IPS-NIHi11 (cell line): ENCODE measurements at regions not wholly inside any gene's neighbourhood (a gene's known extent, or its start where the extent isn't known, plus 50 kb on each side); places are given as distances from the start of the nearest gene placed in this dataset.
"Not testable (repeated sequence)": the region's sequence is repeated elsewhere in the genome, so short reads cannot be mapped to it uniquely, and the experiment has no call there.

Experiments
- DNase-seq: peaks from one replicate; pipeline ENCODE4 v3.0.0; 2012; ENCODE audit warnings: mixed read lengths, low spot score

DNA sequence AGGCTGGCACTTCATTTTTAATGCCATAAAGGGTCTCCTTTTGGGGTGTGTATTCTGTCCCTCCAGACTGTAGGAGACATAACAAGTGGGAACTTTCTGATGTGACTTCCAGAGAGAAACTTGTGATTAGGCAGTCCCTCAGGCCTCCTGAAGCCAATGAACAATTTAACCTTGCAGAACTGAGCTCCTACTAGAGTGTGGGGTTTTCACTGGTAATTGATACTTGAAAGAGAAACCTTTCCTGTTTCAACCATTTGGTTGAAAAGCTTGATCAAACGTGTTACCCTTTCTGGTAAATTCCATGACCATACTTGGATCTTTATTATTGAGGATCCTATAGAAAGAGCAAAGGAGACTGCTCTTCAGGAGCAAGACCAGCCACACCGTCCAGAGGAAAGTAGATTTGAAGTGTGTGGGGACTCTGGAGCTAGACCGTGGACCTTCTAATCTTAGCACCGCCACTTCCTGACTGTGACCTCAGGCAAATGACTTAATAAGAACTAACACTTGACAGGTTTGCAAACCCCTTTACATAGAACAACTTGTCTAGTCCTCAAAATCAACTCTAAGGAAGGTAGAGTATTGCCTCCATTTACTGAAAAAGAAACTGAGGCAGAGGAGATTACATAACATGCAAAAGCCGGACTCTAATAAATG, 69.9 kb upstream of the GDNF start:
- not testable (repeated sequence) for DNase-seq

DNA sequence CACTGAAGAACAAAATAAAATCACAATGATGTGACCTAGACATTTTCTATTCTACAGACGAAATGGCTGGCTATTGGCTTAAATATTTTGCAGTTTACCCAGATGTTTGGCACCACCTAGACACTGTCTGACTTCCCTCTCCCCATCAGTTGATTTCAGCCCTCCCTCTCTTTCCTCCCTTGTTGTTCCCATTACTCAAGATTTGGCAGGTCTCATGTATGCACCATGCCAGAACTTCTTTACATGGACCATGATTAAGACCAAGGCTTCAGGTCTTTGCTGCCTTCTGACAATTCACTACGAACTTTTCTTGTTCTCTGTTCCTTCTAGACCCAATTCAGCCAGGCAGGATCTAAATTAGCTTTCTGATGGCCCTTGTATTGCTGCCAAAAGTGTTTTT, 66.6 kb upstream of the GDNF start:
- DNase-seq, result no peak

DNA sequence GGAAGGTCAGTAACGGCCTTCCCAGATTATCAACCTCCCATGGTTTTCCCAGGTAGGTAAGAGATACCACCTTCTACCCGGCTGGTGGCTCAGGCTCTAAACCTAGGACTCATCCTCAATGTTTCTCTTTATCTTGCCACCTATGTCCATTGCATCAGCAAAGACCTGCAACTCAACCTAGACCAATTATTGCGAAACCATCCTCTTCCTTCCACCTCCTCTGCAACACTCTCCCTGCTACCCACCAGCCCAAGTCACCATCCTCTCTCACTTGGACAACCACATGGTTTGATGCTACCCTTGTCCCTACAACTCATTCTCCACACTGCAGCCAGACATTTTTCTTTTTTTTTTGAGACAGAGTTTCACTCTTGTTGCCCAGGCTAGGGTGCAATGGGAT, 65.4 kb upstream of the GDNF start:
- no peak for DNase-seq

DNA sequence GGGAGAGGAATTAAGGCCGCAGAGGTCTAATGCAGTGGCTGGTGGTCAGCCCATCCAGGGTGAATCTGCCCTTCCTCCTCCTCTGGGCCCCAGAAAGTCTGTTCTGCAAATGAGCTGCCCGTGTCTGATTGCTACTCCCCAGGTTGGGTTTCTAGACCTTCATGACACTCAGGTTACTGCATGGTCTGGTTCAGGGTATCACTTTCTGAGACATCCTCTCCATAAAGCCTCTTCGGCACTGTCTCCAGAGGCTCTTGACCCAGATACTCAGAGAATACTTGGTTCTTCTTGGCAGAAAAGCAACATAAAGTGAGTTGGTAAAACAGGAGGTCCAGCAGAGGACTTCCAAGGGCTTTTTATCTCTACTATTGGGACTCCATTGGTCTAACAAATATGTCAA, 62.5 kb upstream of the GDNF start:
- no peak for DNase-seq

DNA sequence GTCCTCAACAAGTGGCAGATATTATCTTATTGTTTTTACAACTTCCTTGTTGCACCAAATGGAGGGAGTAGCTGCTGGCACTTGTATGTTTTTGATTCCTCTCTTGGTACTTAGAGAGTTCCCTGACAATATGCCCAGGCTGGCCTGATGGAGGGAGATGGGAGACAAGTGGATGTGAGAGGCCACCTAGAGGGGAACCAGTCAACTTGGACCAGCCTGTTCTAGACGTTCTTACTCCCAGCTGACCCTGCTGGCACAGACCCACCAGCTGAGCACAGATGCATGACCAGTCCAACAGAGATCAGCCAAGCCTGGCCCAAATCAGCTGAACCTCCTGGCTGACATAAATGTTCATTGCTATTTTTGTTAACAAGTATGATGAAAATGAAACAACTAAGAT, 60.9 kb upstream of the GDNF start:
- DNase-seq, result peak; percentile 37

DNA sequence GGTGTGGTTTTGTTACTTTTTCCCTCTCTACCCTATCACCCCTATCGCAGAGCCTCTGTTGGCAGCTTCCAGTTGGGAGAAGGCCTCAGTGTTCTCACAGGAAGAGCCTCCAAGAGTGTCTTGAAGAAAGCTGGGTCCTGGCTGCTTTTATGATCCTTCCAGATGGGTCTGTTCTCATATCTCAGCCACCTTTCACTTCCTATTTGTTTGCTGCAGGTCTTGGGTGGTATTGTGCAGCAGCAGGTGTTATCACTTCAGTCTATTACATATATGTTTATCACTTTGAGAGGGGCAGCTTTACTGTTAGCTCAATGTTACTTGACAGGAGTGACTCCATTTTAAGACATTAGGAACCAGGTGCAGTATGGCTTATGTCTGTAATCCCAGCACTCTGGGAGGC, 59.2 kb upstream of the GDNF start:
- DNase-seq, result no peak

DNA sequence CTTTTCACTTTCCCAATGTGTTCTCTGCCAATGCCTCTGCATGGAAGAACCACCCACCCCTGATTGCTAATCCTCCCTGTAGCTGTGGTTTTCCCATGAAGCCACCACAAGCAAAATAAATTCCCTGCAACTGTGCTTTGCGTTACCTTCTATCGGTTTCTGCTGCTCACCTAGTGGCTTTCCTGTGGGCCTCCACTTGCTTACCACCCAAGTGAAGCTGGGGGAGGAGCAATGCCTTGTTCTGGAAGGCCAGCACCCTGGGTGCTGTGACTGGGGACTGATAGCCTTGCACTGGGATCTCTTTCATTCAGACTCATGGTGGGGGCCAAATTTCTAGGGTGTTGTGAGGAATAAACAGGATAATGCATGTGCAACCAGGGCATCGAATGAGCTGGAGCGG, 56.3 kb upstream of the GDNF start:
- DNase-seq, result no peak

DNA sequence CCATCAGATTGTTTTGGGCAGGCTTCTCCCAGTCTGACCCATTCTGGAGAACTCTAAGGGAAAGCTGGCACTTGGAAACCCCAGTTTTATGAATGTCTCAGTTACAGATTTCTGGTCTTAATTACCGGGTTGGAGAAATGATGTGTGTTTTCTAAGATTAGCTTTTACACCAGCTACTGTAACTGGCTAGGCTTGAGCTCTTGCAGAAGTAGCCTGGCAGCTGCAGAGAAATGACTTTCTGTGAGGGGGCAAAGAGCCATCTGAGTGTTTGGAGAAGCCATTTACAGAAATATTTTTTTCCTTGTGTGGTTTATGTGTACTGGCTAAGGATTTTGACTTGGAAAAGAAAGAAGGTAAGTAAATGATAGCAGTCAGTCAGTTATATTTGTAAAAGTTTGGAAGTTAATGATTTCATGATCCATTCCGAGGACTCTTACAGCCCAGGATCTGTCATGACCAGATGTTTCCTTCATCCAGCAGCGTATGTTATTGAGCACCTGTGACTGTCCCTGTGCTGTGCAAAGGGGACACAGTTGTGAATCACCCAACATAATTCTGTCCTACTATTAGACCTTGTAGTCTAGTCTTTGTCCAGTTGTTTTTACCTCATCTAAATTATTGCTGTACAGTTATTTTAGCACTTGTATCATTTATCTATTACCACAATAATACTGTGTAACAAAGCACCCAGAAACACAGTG, 53.7 kb upstream of the GDNF start:
- no peak for DNase-seq

DNA sequence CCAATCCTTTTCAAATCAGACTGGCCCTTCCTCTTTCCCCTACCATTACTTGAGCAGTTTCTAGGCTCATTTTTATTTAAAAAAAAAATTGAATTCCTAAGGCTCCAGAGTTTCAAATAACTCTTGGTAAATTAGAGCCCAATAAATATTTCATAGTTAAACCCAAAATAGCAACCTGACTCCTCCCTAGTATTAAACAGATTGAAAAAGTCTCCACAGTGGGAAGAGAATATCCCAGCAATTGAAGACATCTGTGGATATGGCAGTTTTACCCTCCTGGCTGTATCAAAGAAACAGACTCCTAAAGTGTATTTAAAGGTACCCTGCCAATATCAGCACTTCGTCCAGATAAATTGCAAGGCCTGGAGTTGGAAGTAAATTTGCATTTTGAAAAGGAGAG, 52.7 kb upstream of the GDNF start:
- DNase-seq, result no peak

DNA sequence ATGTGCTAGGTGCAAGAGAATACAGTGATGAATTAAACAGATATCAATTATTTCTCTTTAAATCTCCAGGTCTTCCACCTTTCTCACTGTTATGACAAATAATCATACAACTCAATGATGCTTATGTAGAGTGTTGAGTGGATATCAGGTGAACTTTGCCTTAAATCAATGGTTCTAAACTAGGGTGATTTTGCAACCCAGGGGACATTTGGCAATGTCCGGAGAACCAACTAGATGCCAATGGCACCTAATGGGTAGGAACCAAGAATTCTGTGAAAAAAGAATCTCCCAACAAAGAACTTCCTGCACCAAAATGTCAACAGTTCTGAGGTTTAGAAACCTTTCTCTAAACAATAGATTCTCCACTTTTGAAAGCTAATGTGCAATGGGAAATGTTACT, 52.0 kb upstream of the GDNF start:
- no peak for DNase-seq

DNA sequence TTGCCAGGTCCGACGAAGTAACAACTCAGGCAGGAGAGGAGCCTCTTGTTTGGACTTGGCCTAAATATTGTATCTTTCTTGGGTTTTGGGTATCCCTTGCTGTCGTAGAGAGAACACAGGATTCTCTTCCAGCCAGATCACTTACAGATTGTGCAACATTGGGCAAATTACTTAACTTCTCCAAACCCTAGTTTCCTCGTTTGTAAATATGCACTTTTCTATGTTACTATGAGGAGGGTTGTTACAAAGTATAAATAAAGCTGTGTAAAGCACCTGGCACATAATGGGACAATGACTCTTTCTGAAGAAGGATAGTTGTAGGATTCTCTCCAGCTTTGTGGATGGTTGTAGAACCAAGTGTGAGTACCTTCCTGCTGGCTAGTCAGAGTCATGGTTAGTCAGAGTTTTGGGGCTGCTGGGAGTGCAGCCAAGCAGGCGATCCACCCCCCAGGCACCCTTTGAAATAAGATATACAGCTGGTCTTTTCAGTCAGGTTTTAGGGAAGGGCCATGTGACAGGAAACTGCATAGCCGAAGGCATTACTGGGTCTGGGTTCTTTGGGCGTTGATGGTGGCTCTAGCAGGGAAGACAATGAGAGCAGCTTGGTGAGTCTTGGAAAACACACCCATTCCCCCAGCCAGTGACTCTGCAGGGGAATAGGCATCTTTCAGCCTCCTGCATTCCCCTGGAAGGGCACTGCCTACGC, 49.9 kb upstream of the GDNF start:
- no peak for DNase-seq
